ENCODE measurements at regions not wholly inside any gene's neighbourhood (a gene's known extent, or its start where the extent isn't known, plus 50 kb on each side); places are given as distances from the start of the nearest gene placed in this dataset.

DNA sequence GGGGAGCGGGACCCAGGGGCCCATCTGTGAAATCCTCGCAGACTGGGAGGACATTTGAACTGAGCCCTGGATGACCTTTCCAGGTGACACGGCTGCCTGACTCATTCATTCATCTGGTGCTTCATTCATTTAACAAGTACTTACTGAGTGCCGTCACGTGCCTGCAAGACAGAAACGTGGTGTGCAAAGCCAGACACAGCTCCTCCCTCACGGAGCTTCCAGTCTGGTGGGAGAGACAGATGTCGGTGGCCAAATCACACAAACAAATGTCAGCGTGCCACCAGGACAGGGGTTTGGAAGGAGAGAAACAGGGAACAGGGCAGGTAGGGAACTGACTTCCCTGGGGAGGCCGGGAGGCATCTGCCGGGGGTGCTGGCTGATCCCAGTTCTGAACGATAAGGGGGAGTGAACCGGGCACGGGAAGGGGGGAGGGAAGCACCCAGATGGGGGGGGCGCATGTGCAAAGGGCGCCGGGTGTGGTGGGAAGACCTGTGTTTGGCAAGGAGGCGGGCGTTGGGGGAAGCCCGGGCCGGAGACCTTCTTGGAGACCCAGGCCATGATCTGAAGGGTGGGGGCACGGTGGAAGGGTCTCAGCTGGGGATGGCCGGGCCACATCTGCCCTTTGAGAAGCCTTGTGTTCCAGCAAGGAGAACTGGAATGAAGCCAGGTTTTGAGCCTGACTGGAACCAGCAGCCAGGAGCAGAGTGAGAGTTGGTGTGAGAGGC lies 93.6 kb upstream of the CIBAR2 start:
- Histone ChIP-seq H2BK5ac (ENCODE audit: low read depth, low read length, poor library complexity) (peak overlapping the region; percentile 10), H3K27me3 (ENCODE audit: insufficient read depth, low read length) (no peaks in the 10 kb centered on the region), H3K4me1 (ENCODE audit: control insufficient read depth in 1 of 2, insufficient read depth in 2 of 2, low read length in 2 of 2) (peaks cover 19 to 22% of the 10 kb centered on the region in 2 experiments), H3K4me3 (ENCODE audit: low read depth, low read length) (no peak overlapping the region), H4K91ac (ENCODE audit: low read depth, low read length) (peak overlapping the region; percentile 18), H4K8ac (ENCODE audit: low read depth, low read length) (no peak overlapping the region), H3K18ac (ENCODE audit: low read length) (peak overlapping the region; percentile 23), H3K79me1 (ENCODE audit: low read length) (peaks cover 15% of the 10 kb centered on the region), H3K14ac (ENCODE audit: low read length) (peak overlapping the region; percentile 53), H2AFZ (ENCODE audit: insufficient read depth, low read length, poor library complexity) (peak overlapping the region; percentile 13), H2BK120ac (ENCODE audit: insufficient read depth, low read length, poor library complexity) (peak overlapping the region; percentile 9), H3K79me2 (ENCODE audit: control insufficient read depth, insufficient read depth, low read length, poor library complexity) (peaks cover 4% of the 10 kb centered on the region), H3K4ac (ENCODE audit: low read depth, low read length) (no peak overlapping the region), H3K9me3 (ENCODE audit: insufficient read depth, low read depth, low read length) (peaks cover 4% of the 10 kb centered on the region), H2BK12ac (ENCODE audit: low read length) (no peak overlapping the region), H3K9ac (ENCODE audit: low read length) (no peak overlapping the region), H3K23ac (ENCODE audit: low read length) (no peak overlapping the region), H3K27ac (ENCODE audit: low read depth, low read length) (no peak overlapping the region), H2AK5ac (ENCODE audit: low read length) (peak overlapping the region; percentile 6), H3K36me3 (ENCODE audit: control insufficient read depth in 1 of 2, insufficient read depth in 2 of 2, low read length in 2 of 2) (peaks cover 3 to 5% of the 10 kb centered on the region in 2 experiments), H3K4me2 (ENCODE audit: low read length) (no peak overlapping the region), H4K12ac (ENCODE audit: low read depth, low read length) (no peak overlapping the region)
- DNase-seq, result peak; percentile 56 to 66
- no CpG with 5 or more reads among the region's 23 CpGs for WGBS (ENCODE audit: extremely low coverage, insufficient coverage, insufficient read length)

- Histone ChIP-seq H2AK5ac (ENCODE audit: low read length) (no peak overlapping the region), H3K36me3 (ENCODE audit: control insufficient read depth in 1 of 2, insufficient read depth in 2 of 2, low read length in 2 of 2) (peaks cover 3 to 5% of the 10 kb centered on the region in 2 experiments), H3K14ac (ENCODE audit: low read length) (no peak overlapping the region), H4K8ac (ENCODE audit: low read depth, low read length) (no peak overlapping the region), H3K18ac (ENCODE audit: low read length) (no peak overlapping the region), H3K27ac (ENCODE audit: low read depth, low read length) (no peak overlapping the region), H3K9me3 (ENCODE audit: insufficient read depth, low read depth, low read length) (peaks cover 4% of the 10 kb centered on the region), H2BK12ac (ENCODE audit: low read length) (no peak overlapping the region), H2BK5ac (ENCODE audit: low read depth, low read length, poor library complexity) (peak overlapping the region; percentile 10), H3K27me3 (ENCODE audit: insufficient read depth, low read length) (no peaks in the 10 kb centered on the region), H2BK120ac (ENCODE audit: insufficient read depth, low read length, poor library complexity) (peak overlapping the region; percentile 9), H3K4ac (ENCODE audit: low read depth, low read length) (no peak overlapping the region), H3K4me2 (ENCODE audit: low read length) (no peak overlapping the region), H3K4me1 (ENCODE audit: control insufficient read depth in 1 of 2, insufficient read depth in 2 of 2, low read length in 2 of 2) (peaks cover 19 to 20% of the 10 kb centered on the region in 2 experiments), H3K9ac (ENCODE audit: low read length) (no peak overlapping the region), H4K12ac (ENCODE audit: low read depth, low read length) (no peak overlapping the region), H4K91ac (ENCODE audit: low read depth, low read length) (no peak overlapping the region), H2AFZ (ENCODE audit: insufficient read depth, low read length, poor library complexity) (no peak overlapping the region), H3K79me2 (ENCODE audit: control insufficient read depth, insufficient read depth, low read length, poor library complexity) (peaks cover 4% of the 10 kb centered on the region), H3K79me1 (ENCODE audit: low read length) (peaks cover 15% of the 10 kb centered on the region), H3K23ac (ENCODE audit: low read length) (no peak overlapping the region), H3K4me3 (ENCODE audit: low read depth, low read length) (no peak overlapping the region)
- no CpG with 5 or more reads among the region's 31 CpGs for WGBS (ENCODE audit: extremely low coverage, insufficient coverage, insufficient read length)
- peak in 1 of 2 donors; percentile 12 for DNase-seq
Measured at GRCh38 chr16:85206472-85207356, 94.4 kb upstream of the CIBAR2 start.

- Histone ChIP-seq H4K12ac (ENCODE audit: low read depth, low read length) (no peak overlapping the region), H2BK12ac (ENCODE audit: low read length) (no peak overlapping the region), H3K4ac (ENCODE audit: low read depth, low read length) (no peak overlapping the region), H2BK120ac (ENCODE audit: insufficient read depth, low read length, poor library complexity) (no peak overlapping the region), H3K23ac (ENCODE audit: low read length) (no peak overlapping the region), H3K9ac (ENCODE audit: low read length) (no peak overlapping the region), H3K79me2 (ENCODE audit: control insufficient read depth, insufficient read depth, low read length, poor library complexity) (no peaks in the 10 kb centered on the region), H2BK5ac (ENCODE audit: low read depth, low read length, poor library complexity) (no peak overlapping the region), H3K27ac (ENCODE audit: low read depth, low read length) (no peak overlapping the region), H4K91ac (ENCODE audit: low read depth, low read length) (no peak overlapping the region), H3K18ac (ENCODE audit: low read length) (no peak overlapping the region), H3K14ac (ENCODE audit: low read length) (no peak overlapping the region), H3K4me3 (ENCODE audit: low read depth, low read length) (no peak overlapping the region), H3K36me3 (ENCODE audit: control insufficient read depth in 1 of 2, insufficient read depth in 2 of 2, low read length in 2 of 2) (peaks cover 3 to 5% of the 10 kb centered on the region in 2 experiments), H3K27me3 (ENCODE audit: insufficient read depth, low read length) (no peaks in the 10 kb centered on the region), H2AFZ (ENCODE audit: insufficient read depth, low read length, poor library complexity) (no peak overlapping the region), H2AK5ac (ENCODE audit: low read length) (no peak overlapping the region), H3K79me1 (ENCODE audit: low read length) (peaks cover 9% of the 10 kb centered on the region), H3K9me3 (ENCODE audit: insufficient read depth, low read depth, low read length) (peaks cover 4% of the 10 kb centered on the region), H4K8ac (ENCODE audit: low read depth, low read length) (no peak overlapping the region), H3K4me2 (ENCODE audit: low read length) (no peak overlapping the region), H3K4me1 (ENCODE audit: control insufficient read depth in 1 of 2, insufficient read depth in 2 of 2, low read length in 2 of 2) (peaks cover 13 to 14% of the 10 kb centered on the region in 2 experiments)
- no CpG with 5 or more reads among the region's 24 CpGs for WGBS (ENCODE audit: extremely low coverage, insufficient coverage, insufficient read length)
- peak; percentile 46 to 65 for DNase-seq
Measured at GRCh38 chr16:85207357-85207921, 95.2 kb upstream of the CIBAR2 start.

GRCh38 chr16:85208181-85208580 lies 95.9 kb upstream of the CIBAR2 start:
- no CpG with 5 or more reads among the region's 17 CpGs for WGBS (ENCODE audit: extremely low coverage, insufficient coverage, insufficient read length)
- no peak overlapping the region for H3K9ac ChIP-seq (ENCODE audit: low read length)
- DNase-seq, result peak in 1 of 2 donors; percentile 31

More at GRCh38 chr16:85208181-85208580, 95.9 kb upstream of the CIBAR2 start:
- Histone ChIP-seq H3K4me2 (ENCODE audit: low read length) (no peak overlapping the region), H4K91ac (ENCODE audit: low read depth, low read length) (no peak overlapping the region), H3K4me1 (ENCODE audit: control insufficient read depth in 1 of 2, insufficient read depth in 2 of 2, low read length in 2 of 2) (peaks cover 7 to 9% of the 10 kb centered on the region in 2 experiments), H4K12ac (ENCODE audit: low read depth, low read length) (no peak overlapping the region), H3K27me3 (ENCODE audit: insufficient read depth, low read length) (no peaks in the 10 kb centered on the region), H3K18ac (ENCODE audit: low read length) (no peak overlapping the region), H3K79me1 (ENCODE audit: low read length) (peaks cover 4% of the 10 kb centered on the region), H3K4ac (ENCODE audit: low read depth, low read length) (no peak overlapping the region), H3K23ac (ENCODE audit: low read length) (no peak overlapping the region), H3K4me3 (ENCODE audit: low read depth, low read length) (no peak overlapping the region), H3K27ac (ENCODE audit: low read depth, low read length) (no peak overlapping the region), H2AK5ac (ENCODE audit: low read length) (no peak overlapping the region), H3K36me3 (ENCODE audit: control insufficient read depth in 1 of 2, insufficient read depth in 2 of 2, low read length in 2 of 2) (peaks cover 3 to 5% of the 10 kb centered on the region in 2 experiments), H3K9me3 (ENCODE audit: insufficient read depth, low read depth, low read length) (peaks cover 1% of the 10 kb centered on the region), H2BK5ac (ENCODE audit: low read depth, low read length, poor library complexity) (no peak overlapping the region), H2AFZ (ENCODE audit: insufficient read depth, low read length, poor library complexity) (no peak overlapping the region), H3K14ac (ENCODE audit: low read length) (no peak overlapping the region), H2BK12ac (ENCODE audit: low read length) (peak overlapping the region; percentile 6), H3K79me2 (ENCODE audit: control insufficient read depth, insufficient read depth, low read length, poor library complexity) (no peaks in the 10 kb centered on the region), H4K8ac (ENCODE audit: low read depth, low read length) (no peak overlapping the region), H2BK120ac (ENCODE audit: insufficient read depth, low read length, poor library complexity) (no peak overlapping the region)

Data from trophoblast cell (in vitro differentiated cells and primary cell).